ENCODE measurements at regions not wholly inside any gene's neighbourhood (a gene's known extent, or its start where the extent isn't known, plus 50 kb on each side); places are given as distances from the start of the nearest gene placed in this dataset.

- TF ChIP-seq TOPORS (CRISPR knock-in tag; IDR thresholded peaks at IDR 0.05) (no peak), BCLAF1 (IDR thresholded peaks at IDR 0.05) (no peak), BRF2 (CRISPR knock-in tag; IDR thresholded peaks at IDR 0.05) (no peak), ZNF543 (CRISPR knock-in tag; IDR thresholded peaks at IDR 0.05) (no peak), TCF12 (IDR thresholded peaks at IDR 0.05) (no peak), TCF12 (CRISPR knock-in tag; IDR thresholded peaks at IDR 0.05) (0 out of 2 replicates have a peak, but pooled peaks have one; percentile 33), ZBTB26 (CRISPR knock-in tag; IDR thresholded peaks at IDR 0.05; ENCODE audit: borderline replicate concordance) (0 out of 2 replicates have a peak, but pooled peaks have one; percentile 49), ZNF18 (CRISPR knock-in tag; IDR thresholded peaks at IDR 0.05; ENCODE audit: insufficient replicate concordance) (peak; percentile 69), MXD4 (CRISPR knock-in tag; IDR thresholded peaks at IDR 0.05) (0 out of 2 replicates have a peak, but pooled peaks have one; percentile 22), ESRRA (CRISPR knock-in tag; IDR thresholded peaks at IDR 0.05; ENCODE audit: low read depth) (peak; percentile 80), ZBTB34 (CRISPR knock-in tag; IDR thresholded peaks at IDR 0.05) (peak; percentile 55; the same call in 1 of the 2 replicates), ZKSCAN8 (CRISPR knock-in tag; IDR thresholded peaks at IDR 0.05; ENCODE audit: borderline replicate concordance) (no peak; the same call in 1 of the 2 replicates), TBX3 (IDR thresholded peaks at IDR 0.05; ENCODE audit: borderline replicate concordance) (peak; percentile 92), SP140L (CRISPR knock-in tag; IDR thresholded peaks at IDR 0.05; ENCODE audit: borderline replicate concordance) (peak; percentile 90; the same call in 1 of the 2 replicates), MEF2D (CRISPR knock-in tag; IDR thresholded peaks at IDR 0.05) (no peak; the same call in 1 of the 2 replicates), SALL1 (CRISPR knock-in tag; IDR thresholded peaks at IDR 0.05) (peak; percentile 97), RNF2 (conservative IDR thresholded peaks at IDR 0.05; ENCODE audit: low read depth) (no peak), KLF13 (CRISPR knock-in tag; IDR thresholded peaks at IDR 0.05) (no peak), ZNF354B (CRISPR knock-in tag; IDR thresholded peaks at IDR 0.05) (no peak), ELF1 (CRISPR knock-in tag; IDR thresholded peaks at IDR 0.05) (peak; percentile 29; the same call in 1 of the 2 replicates)
Observed at GRCh38 chr1:182301467-182302198, 90.0 kb downstream of the GLUL start (continued).
